ENCODE measurements at regions not wholly inside any gene's neighbourhood (a gene's known extent, or its start where the extent isn't known, plus 50 kb on each side); places are given as distances from the start of the nearest gene placed in this dataset.

- H3K56ac ChIP-seq (ENCODE audit: insufficient read length, low read depth, low read length), result no peak overlapping the region
- H4K91ac ChIP-seq (ENCODE audit: insufficient read length, low read depth, low read length), result no peak overlapping the region
- Mint-ChIP-seq H3K36me3 (ENCODE audit: insufficient read depth in 1 of 3, low read depth in 3 of 3) (peaks cover 7 to 12% (median 8%) of the 10 kb centered on the region in 3 experiments; a peak in 5 of 7 replicates), H3K27ac (no peak overlapping the region), H3K9me3 (peaks cover 3% of the 10 kb centered on the region in 2 experiments; a peak in 3 of 5 replicates), H3K27me3 (ENCODE audit: low read depth) (no peaks in the 10 kb centered on the region), H3K4me3 (no peak overlapping the region), H3K4me1 (peaks cover 0 to 5% of the 10 kb centered on the region in 2 experiments; a peak in 1 of 4 replicates)
- H3T11ph ChIP-seq (ENCODE audit: low read length), result no peak overlapping the region
- H3K79me1 ChIP-seq (ENCODE audit: insufficient read depth, low read depth, low read length, poor library complexity, severe bottlenecking), result no peaks in the 10 kb centered on the region
- WGBS (ENCODE audit: extremely low coverage, insufficient read length, low lambda C conversion rate), result no CpG with 5 or more reads among the region's 6 CpGs
- no peak overlapping the region for H3K4ac ChIP-seq (ENCODE audit: low read depth, low read length)
- no peak overlapping the region for H2AK5ac ChIP-seq (ENCODE audit: insufficient read length, low read length)
- H3K27ac ChIP-seq (ENCODE audit: insufficient read length, low read depth, low read length), result no peak overlapping the region
- H2BK12ac ChIP-seq (ENCODE audit: insufficient read length, low read depth, low read length), result no peak overlapping the region
- no peaks in the 10 kb centered on the region for H3K4me1 ChIP-seq (ENCODE audit: insufficient read depth, low read length)
- H3K9me3 ChIP-seq (ENCODE audit: control insufficient read depth, low read depth, low read length), result no peaks in the 10 kb centered on the region
- H2AFZ ChIP-seq (ENCODE audit: low read length), result no peak overlapping the region
- H2BK20ac ChIP-seq (ENCODE audit: low read depth, low read length, poor library complexity, severe bottlenecking), result no peak overlapping the region
- no peak for TF ChIP-seq CTCF (conservative IDR thresholded peaks at IDR 0.05)
- H3K79me2 ChIP-seq (ENCODE audit: insufficient read depth, low read length), result no peaks in the 10 kb centered on the region
- no peaks in the 10 kb centered on the region for H3K23me2 ChIP-seq (ENCODE audit: insufficient read length, low read depth, low read length, poor library complexity, severe bottlenecking)
- no peak overlapping the region for H2BK120ac ChIP-seq (ENCODE audit: low read depth, low read length, poor library complexity, severe bottlenecking)
- no peaks in the 10 kb centered on the region for H4K20me1 ChIP-seq (ENCODE audit: control insufficient read depth, insufficient read depth, insufficient read length)
- no peak overlapping the region for H3K18ac ChIP-seq (ENCODE audit: insufficient read length, low read depth, low read length)
- no peak overlapping the region for H3K14ac ChIP-seq (ENCODE audit: insufficient read depth, low read length)
- no peak overlapping the region for H4K5ac ChIP-seq (ENCODE audit: insufficient read length, low read depth, low read length)
- H2BK5ac ChIP-seq (ENCODE audit: insufficient read length, low read length), result no peak overlapping the region
- H2BK15ac ChIP-seq (ENCODE audit: low read depth, low read length), result no peak overlapping the region
- H3K27me3 ChIP-seq (ENCODE audit: insufficient read depth, low read length), result no peaks in the 10 kb centered on the region
- no peak overlapping the region for H3K23ac ChIP-seq (ENCODE audit: insufficient read length, low read depth, low read length)
- no peak overlapping the region for H4K8ac ChIP-seq (replicated peaks; ENCODE audit: insufficient read length, low read depth, low read length)
- no peak overlapping the region for H3K9ac ChIP-seq (ENCODE audit: extremely low read depth, insufficient read length, low read length)
- no peak overlapping the region for H3K4me2 ChIP-seq (ENCODE audit: insufficient read depth, insufficient read length, low read length)
- DNase-seq, result no peak
These were observed 399.5 kb downstream of the SMARCA1 start for GRCh38 chrX:129123795-129124194.

Measured in H9 (cell line).